ENCODE measurements at regions not wholly inside any gene's neighbourhood (a gene's known extent, or its start where the extent isn't known, plus 50 kb on each side); places are given as distances from the start of the nearest gene placed in this dataset.

- Mint-ChIP-seq H3K36me3 (ENCODE audit: low read depth) (no peaks in the 10 kb centered on the region), H3K9me3 (ENCODE audit: low read depth) (no peaks in the 10 kb centered on the region), H3K4me1 (ENCODE audit: low read depth) (peaks cover 28% of the 10 kb centered on the region), H3K4me3 (ENCODE audit: unreplicated experiment) (no peak overlapping the region), H3K27ac (ENCODE audit: unreplicated experiment) (no peak overlapping the region), H3K27me3 (ENCODE audit: low read depth) (no peaks in the 10 kb centered on the region)
- no peak for DNase-seq (ENCODE audit: low spot score)
- no peak for TF ChIP-seq CTCF (IDR thresholded peaks at IDR 0.05)
Measured at GRCh38 chr6:12608016-12608860, 108.3 kb upstream of the PHACTR1 start.

GRCh38 chr6:12608874-12609273, 107.7 kb upstream of the PHACTR1 start:
- Mint-ChIP-seq H3K27me3 (ENCODE audit: low read depth) (no peaks in the 10 kb centered on the region), H3K27ac (ENCODE audit: unreplicated experiment) (no peak overlapping the region), H3K36me3 (ENCODE audit: low read depth) (no peaks in the 10 kb centered on the region), H3K4me1 (ENCODE audit: low read depth) (peaks cover 21% of the 10 kb centered on the region), H3K4me3 (ENCODE audit: unreplicated experiment) (no peak overlapping the region), H3K9me3 (ENCODE audit: low read depth) (no peaks in the 10 kb centered on the region)
- no peak for TF ChIP-seq CTCF (IDR thresholded peaks at IDR 0.05)
- no peak for DNase-seq (ENCODE audit: low spot score)

GRCh38 chr6:12609751-12610150, 106.8 kb upstream of the PHACTR1 start:
- Mint-ChIP-seq H3K9me3 (ENCODE audit: low read depth) (no peaks in the 10 kb centered on the region), H3K4me3 (ENCODE audit: unreplicated experiment) (no peak overlapping the region), H3K4me1 (ENCODE audit: low read depth) (peaks cover 20% of the 10 kb centered on the region), H3K36me3 (ENCODE audit: low read depth) (no peaks in the 10 kb centered on the region), H3K27ac (ENCODE audit: unreplicated experiment) (no peak overlapping the region), H3K27me3 (ENCODE audit: low read depth) (no peaks in the 10 kb centered on the region)
- no peak for TF ChIP-seq CTCF (IDR thresholded peaks at IDR 0.05)
- DNase-seq (ENCODE audit: low spot score) = no peak

- no peak for DNase-seq (ENCODE audit: low spot score)
- no peaks in the 10 kb centered on the region for H3K27me3 Mint-ChIP-seq (ENCODE audit: low read depth)
- no peaks in the 10 kb centered on the region for H3K9me3 Mint-ChIP-seq (ENCODE audit: low read depth)
- H3K4me1 Mint-ChIP-seq (ENCODE audit: low read depth) = peaks cover 16% of the 10 kb centered on the region
- H3K27ac Mint-ChIP-seq (ENCODE audit: unreplicated experiment) = no peak overlapping the region
- no peaks in the 10 kb centered on the region for H3K36me3 Mint-ChIP-seq (ENCODE audit: low read depth)
- no peak overlapping the region for H3K4me3 Mint-ChIP-seq (ENCODE audit: unreplicated experiment)
- TF ChIP-seq CTCF (IDR thresholded peaks at IDR 0.05) = no peak
Measured at GRCh38 chr6:12610862-12611261, 105.7 kb upstream of the PHACTR1 start.

GRCh38 chr6:12613811-12614210, 102.8 kb upstream of the PHACTR1 start:
- no peaks in the 10 kb centered on the region for H3K36me3 Mint-ChIP-seq (ENCODE audit: low read depth)
- DNase-seq (ENCODE audit: low spot score) = no peak
- no peak overlapping the region for H3K27ac Mint-ChIP-seq (ENCODE audit: unreplicated experiment)
- H3K4me1 Mint-ChIP-seq (ENCODE audit: low read depth) = peaks cover 1% of the 10 kb centered on the region
- no peak overlapping the region for H3K4me3 Mint-ChIP-seq (ENCODE audit: unreplicated experiment)
- no peaks in the 10 kb centered on the region for H3K27me3 Mint-ChIP-seq (ENCODE audit: low read depth)
- no peak for TF ChIP-seq CTCF (IDR thresholded peaks at IDR 0.05)
- H3K9me3 Mint-ChIP-seq (ENCODE audit: low read depth) = no peaks in the 10 kb centered on the region
